H9 (cell line): ENCODE measurements at regions not wholly inside any gene's neighbourhood (a gene's known extent, or its start where the extent isn't known, plus 50 kb on each side); places are given as distances from the start of the nearest gene placed in this dataset.

ENCODE experiments used
- DNase-seq: peaks from one replicate; pipeline ENCODE4 v3.0.0-alpha.2; 2017
- H2AFZ ChIP-seq: one replicate; pipeline ENCODE4 v1.6.1; 2013; ENCODE audit warnings: mild to moderate bottlenecking, low read length, control low read depth, moderate library complexity
- H2AK5ac ChIP-seq: 2 replicates; pipeline ENCODE4 v1.6.1; 2013; ENCODE audit warnings: low read length, control low read depth, mixed read lengths; ENCODE audit not compliant: insufficient read length
- H2BK120ac ChIP-seq: one replicate; pipeline ENCODE4 v1.6.1; 2013; ENCODE audit warnings: low read depth, mild to moderate bottlenecking, low read length, control low read depth, inconsistent platforms; ENCODE audit not compliant: poor library complexity, severe bottlenecking
- H2BK12ac ChIP-seq: 2 replicates; pipeline ENCODE4 v1.6.1; 2013; ENCODE audit warnings: low read length, control low read depth, mixed read lengths, low read depth; ENCODE audit not compliant: insufficient read length
- H2BK15ac ChIP-seq: 2 replicates; pipeline ENCODE4 v1.6.1; 2013; ENCODE audit warnings: low read depth, low read length, control low read depth
- H2BK20ac ChIP-seq: one replicate; pipeline ENCODE4 v1.6.1; 2013; ENCODE audit warnings: low read depth, mild to moderate bottlenecking, low read length, control low read depth, inconsistent platforms; ENCODE audit not compliant: poor library complexity, severe bottlenecking
- H2BK5ac ChIP-seq: 2 replicates; pipeline ENCODE4 v1.6.1; 2013; ENCODE audit warnings: low read length, control low read depth, mixed read lengths; ENCODE audit not compliant: insufficient read length
- H3K14ac ChIP-seq: 2 replicates; pipeline ENCODE4 v1.6.1; 2013; ENCODE audit warnings: low read length, control low read depth; ENCODE audit not compliant: insufficient read depth
- H3K18ac ChIP-seq: 2 replicates; pipeline ENCODE4 v1.6.1; 2013; ENCODE audit warnings: low read depth, mild to moderate bottlenecking, mixed read lengths, low read length, control low read depth; ENCODE audit not compliant: insufficient read length
- H3K23ac ChIP-seq: 2 replicates; pipeline ENCODE4 v1.6.1; 2013; ENCODE audit warnings: low read length, control low read depth, mixed read lengths, low read depth; ENCODE audit not compliant: insufficient read length
- H3K23me2 ChIP-seq: 2 replicates; pipeline ENCODE4 v1.6.1; 2013; ENCODE audit warnings: low read depth, mild to moderate bottlenecking, mixed read lengths, low read length, control low read depth; ENCODE audit not compliant: insufficient read length, poor library complexity, severe bottlenecking
- H3K27ac ChIP-seq: 2 replicates; pipeline ENCODE4 v1.5.1; 2013; ENCODE audit warnings: low read length, control low read depth, mixed read lengths, low read depth; ENCODE audit not compliant: insufficient read length
- H3K27me3 ChIP-seq: 2 replicates; pipeline ENCODE4 v1.6.1; 2013; ENCODE audit warnings: low read length, control low read depth, inconsistent platforms; ENCODE audit not compliant: insufficient read depth
- H3K4ac ChIP-seq: 2 replicates; pipeline ENCODE4 v1.6.1; 2013; ENCODE audit warnings: low read depth, mild to moderate bottlenecking, control low read depth, inconsistent platforms, low read length, moderate library complexity
- H3K4me1 ChIP-seq: 2 replicates; pipeline ENCODE4 v1.6.1; 2013; ENCODE audit warnings: low read length, control low read depth, inconsistent platforms; ENCODE audit not compliant: insufficient read depth
- H3K4me2 ChIP-seq: 2 replicates; pipeline ENCODE4 v1.6.1; 2013; ENCODE audit warnings: low read length, control low read depth, mixed read lengths; ENCODE audit not compliant: insufficient read length, insufficient read depth
- H3K56ac ChIP-seq: 2 replicates; pipeline ENCODE4 v1.6.1; 2013; ENCODE audit warnings: low read depth, mild to moderate bottlenecking, mixed read lengths, low read length, control low read depth; ENCODE audit not compliant: insufficient read length
- H3K79me1 ChIP-seq: 2 replicates; pipeline ENCODE4 v1.6.1; 2013; ENCODE audit warnings: low read depth, mild to moderate bottlenecking, moderate library complexity, low read length, control low read depth, inconsistent platforms; ENCODE audit not compliant: insufficient read depth, poor library complexity, severe bottlenecking
- H3K79me2 ChIP-seq: 2 replicates; pipeline ENCODE4 v1.6.1; 2013; ENCODE audit warnings: low read length, control low read depth, inconsistent platforms; ENCODE audit not compliant: insufficient read depth
- H3K9ac ChIP-seq: 2 replicates; pipeline ENCODE4 v1.6.1; 2013; ENCODE audit warnings: low read length, control low read depth, mixed read lengths; ENCODE audit not compliant: insufficient read length; ENCODE audit errors: extremely low read depth
- H3K9me3 ChIP-seq: one replicate; pipeline ENCODE4 v1.6.1; 2013; ENCODE audit warnings: low read depth, low read length, inconsistent platforms; ENCODE audit not compliant: control insufficient read depth
- H3T11ph ChIP-seq: one replicate; pipeline ENCODE4 v1.6.1; 2013; ENCODE audit warnings: mild to moderate bottlenecking, low read length, control low read depth, inconsistent platforms
- H4K20me1 ChIP-seq: one replicate; pipeline ENCODE4 v1.6.1; 2013; ENCODE audit not compliant: control insufficient read depth, insufficient read length, insufficient read depth
- H4K5ac ChIP-seq: 2 replicates; pipeline ENCODE4 v1.6.1; 2013; ENCODE audit warnings: low read depth, mild to moderate bottlenecking, mixed read lengths, low read length, control low read depth; ENCODE audit not compliant: insufficient read length
- H4K8ac ChIP-seq: replicated peaks from 2 replicates; pipeline ENCODE4 v1.6.1; 2013; ENCODE audit warnings: low read length, control low read depth, mixed read lengths, low read depth; ENCODE audit not compliant: insufficient read length
- H4K91ac ChIP-seq: 2 replicates; pipeline ENCODE4 v1.6.1; 2013; ENCODE audit warnings: low read depth, mild to moderate bottlenecking, moderate library complexity, mixed read lengths, low read length, control low read depth; ENCODE audit not compliant: insufficient read length
- H3K27ac Mint-ChIP-seq, 3 experiments: 2 replicates in 2 of 3; 3 replicates in 1 of 3; pipeline ENCODE4 v1.8.0; 2020 to 2021; ENCODE audit warnings: mixed read lengths in 3 of 3, mild to moderate bottlenecking in 1 of 3, moderate library complexity in 1 of 3
- H3K27me3 Mint-ChIP-seq: 2 replicates; pipeline ENCODE4 v1.8.0; 2021; ENCODE audit warnings: low read depth, mild to moderate bottlenecking, moderate library complexity, mixed read lengths
- H3K36me3 Mint-ChIP-seq, 3 experiments: 2 replicates in 2 of 3; 3 replicates in 1 of 3; pipeline ENCODE4 v1.8.0; 2020 to 2021; ENCODE audit warnings: low read depth in 3 of 3, mixed read lengths in 3 of 3; ENCODE audit not compliant: insufficient read depth in 1 of 3
- H3K4me1 Mint-ChIP-seq, 2 experiments: 2 replicates each; pipeline ENCODE4 v1.8.0; 2020; ENCODE audit warnings: mixed read lengths in 2 of 2
- H3K4me3 Mint-ChIP-seq, 2 experiments: 2 replicates in 1 of 2; 3 replicates in 1 of 2; pipeline ENCODE4 v1.8.0; 2020 to 2021; ENCODE audit warnings: mild to moderate bottlenecking in 2 of 2, mixed read lengths in 2 of 2, moderate library complexity in 1 of 2
- H3K9me3 Mint-ChIP-seq, 2 experiments: 2 replicates in 1 of 2; 3 replicates in 1 of 2; pipeline ENCODE4 v1.8.0; 2020; ENCODE audit warnings: mild to moderate bottlenecking in 2 of 2, mixed read lengths in 2 of 2, moderate library complexity in 1 of 2
- WGBS: extraction: QIAGEN DNeasy Blood & Tissue Kit; methylation state at CpG from one replicate; pipeline ENCODE4 v1.1.7; 2013; ENCODE audit warnings: missing lambda C conversion rate, low lambda C conversion rate, mixed read lengths; ENCODE audit not compliant: insufficient read length; ENCODE audit errors: extremely low coverage; 5-methylcytosine and 5-hydroxymethylcytosine counted together
- TF ChIP-seq, protein P1 (sequence below): fragments of 200-600 bp; sonication (generic); conservative IDR thresholded peaks from 3 replicates; pipeline ENCODE4 v1.8.0; 2021; ENCODE audit warnings: antibody characterized with exemption, mild to moderate bottlenecking

DNA sequence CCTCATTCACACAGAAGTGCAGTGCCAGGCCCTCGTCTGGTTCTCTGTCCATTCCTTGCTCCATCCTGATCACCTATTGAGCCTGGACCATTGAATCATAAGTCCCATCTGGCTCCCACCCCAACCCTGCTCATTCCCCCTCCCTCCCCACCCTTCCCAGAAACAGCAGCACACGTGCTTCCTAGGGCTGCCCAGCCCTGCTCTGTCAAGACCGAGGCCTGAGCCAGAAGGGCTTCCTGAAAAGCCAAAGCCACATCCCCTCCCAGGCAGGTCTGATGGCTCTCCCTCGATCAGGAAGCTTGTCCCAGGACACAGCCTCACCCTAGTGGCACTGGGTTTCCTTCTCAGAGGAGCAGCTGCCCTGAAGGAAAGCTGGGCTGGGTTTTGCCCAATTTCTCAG is 79.8 kb upstream of the FZD7 start:
- no CpG with 5 or more reads among the region's 4 CpGs for WGBS
- H3K4me1 Mint-ChIP-seq, result peaks cover 53 to 55% of the 10 kb centered on the region in 2 experiments
- no peaks in the 10 kb centered on the region for H3K79me2 ChIP-seq

More for the DNA sequence above, 79.8 kb upstream of the FZD7 start:
- no peak overlapping the region for H4K8ac ChIP-seq
- H2BK20ac ChIP-seq, result no peak overlapping the region
- no peak overlapping the region for H3T11ph ChIP-seq
- no peak overlapping the region for H2BK120ac ChIP-seq
- H4K20me1 ChIP-seq, result no peaks in the 10 kb centered on the region
- TF ChIP-seq, protein P1, sequence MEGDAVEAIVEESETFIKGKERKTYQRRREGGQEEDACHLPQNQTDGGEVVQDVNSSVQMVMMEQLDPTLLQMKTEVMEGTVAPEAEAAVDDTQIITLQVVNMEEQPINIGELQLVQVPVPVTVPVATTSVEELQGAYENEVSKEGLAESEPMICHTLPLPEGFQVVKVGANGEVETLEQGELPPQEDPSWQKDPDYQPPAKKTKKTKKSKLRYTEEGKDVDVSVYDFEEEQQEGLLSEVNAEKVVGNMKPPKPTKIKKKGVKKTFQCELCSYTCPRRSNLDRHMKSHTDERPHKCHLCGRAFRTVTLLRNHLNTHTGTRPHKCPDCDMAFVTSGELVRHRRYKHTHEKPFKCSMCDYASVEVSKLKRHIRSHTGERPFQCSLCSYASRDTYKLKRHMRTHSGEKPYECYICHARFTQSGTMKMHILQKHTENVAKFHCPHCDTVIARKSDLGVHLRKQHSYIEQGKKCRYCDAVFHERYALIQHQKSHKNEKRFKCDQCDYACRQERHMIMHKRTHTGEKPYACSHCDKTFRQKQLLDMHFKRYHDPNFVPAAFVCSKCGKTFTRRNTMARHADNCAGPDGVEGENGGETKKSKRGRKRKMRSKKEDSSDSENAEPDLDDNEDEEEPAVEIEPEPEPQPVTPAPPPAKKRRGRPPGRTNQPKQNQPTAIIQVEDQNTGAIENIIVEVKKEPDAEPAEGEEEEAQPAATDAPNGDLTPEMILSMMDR, result no peak
- no peaks in the 10 kb centered on the region; a peak in 1 of 7 replicates for H3K36me3 Mint-ChIP-seq
- H3K9me3 Mint-ChIP-seq, result no peaks in the 10 kb centered on the region
- DNase-seq, result no peak
- no peak overlapping the region for H3K4me3 Mint-ChIP-seq
- no peak overlapping the region for H3K27ac ChIP-seq
- H3K14ac ChIP-seq, result no peak overlapping the region; the same call in 1 of the 2 replicates
- H4K5ac ChIP-seq, result no peak overlapping the region
- H2BK12ac ChIP-seq, result no peak overlapping the region
- H3K27ac Mint-ChIP-seq, result no peak overlapping the region; a peak in 1 of 7 replicates
- H3K56ac ChIP-seq, result no peak overlapping the region
- H3K4me1 ChIP-seq, result no peaks in the 10 kb centered on the region; the same call in 1 of the 2 replicates
- H3K9ac ChIP-seq, result no peak overlapping the region
- no peak overlapping the region for H4K91ac ChIP-seq
- no peak overlapping the region for H3K4ac ChIP-seq
- H2BK15ac ChIP-seq, result no peak overlapping the region
- H3K9me3 ChIP-seq, result no peaks in the 10 kb centered on the region
- no peak overlapping the region for H2BK5ac ChIP-seq
- no peak overlapping the region for H3K4me2 ChIP-seq
- no peaks in the 10 kb centered on the region for H3K27me3 Mint-ChIP-seq
- no peaks in the 10 kb centered on the region for H3K23me2 ChIP-seq
- no peak overlapping the region for H3K18ac ChIP-seq
- H2AFZ ChIP-seq, result no peak overlapping the region
- no peaks in the 10 kb centered on the region for H3K79me1 ChIP-seq
- no peak overlapping the region for H2AK5ac ChIP-seq
- no peaks in the 10 kb centered on the region for H3K27me3 ChIP-seq
- H3K23ac ChIP-seq, result no peak overlapping the region
